Keratinocyte (primary cell): ENCODE measurements at regions not wholly inside any gene's neighbourhood (a gene's known extent, or its start where the extent isn't known, plus 50 kb on each side); places are given as distances from the start of the nearest gene placed in this dataset.

Experiments used
- EZH2 ChIP-seq: IDR thresholded peaks from one replicate; pipeline ENCODE4 v1.6.1; 2012; ENCODE audit warnings: inconsistent platforms, mild to moderate bottlenecking, low read length, moderate library complexity
- TF ChIP-seq, protein P1 (sequence below), 3 experiments: IDR thresholded peaks in 1 of 3; conservative IDR thresholded peaks in 1 of 3; optimal IDR thresholded peaks in 1 of 3; 2 replicates in 2 of 3; 3 replicates in 1 of 3; pipeline versions ENCODE3 to v1.5.1; 2011; ENCODE audit warnings: low read length in 3 of 3, mild to moderate bottlenecking in 3 of 3, moderate library complexity in 2 of 3, control low read depth in 1 of 3, inconsistent platforms in 1 of 3; ENCODE audit not compliant: insufficient read depth in 2 of 3; ENCODE audit errors: extremely low read depth in 1 of 3

- TF ChIP-seq, protein P1, sequence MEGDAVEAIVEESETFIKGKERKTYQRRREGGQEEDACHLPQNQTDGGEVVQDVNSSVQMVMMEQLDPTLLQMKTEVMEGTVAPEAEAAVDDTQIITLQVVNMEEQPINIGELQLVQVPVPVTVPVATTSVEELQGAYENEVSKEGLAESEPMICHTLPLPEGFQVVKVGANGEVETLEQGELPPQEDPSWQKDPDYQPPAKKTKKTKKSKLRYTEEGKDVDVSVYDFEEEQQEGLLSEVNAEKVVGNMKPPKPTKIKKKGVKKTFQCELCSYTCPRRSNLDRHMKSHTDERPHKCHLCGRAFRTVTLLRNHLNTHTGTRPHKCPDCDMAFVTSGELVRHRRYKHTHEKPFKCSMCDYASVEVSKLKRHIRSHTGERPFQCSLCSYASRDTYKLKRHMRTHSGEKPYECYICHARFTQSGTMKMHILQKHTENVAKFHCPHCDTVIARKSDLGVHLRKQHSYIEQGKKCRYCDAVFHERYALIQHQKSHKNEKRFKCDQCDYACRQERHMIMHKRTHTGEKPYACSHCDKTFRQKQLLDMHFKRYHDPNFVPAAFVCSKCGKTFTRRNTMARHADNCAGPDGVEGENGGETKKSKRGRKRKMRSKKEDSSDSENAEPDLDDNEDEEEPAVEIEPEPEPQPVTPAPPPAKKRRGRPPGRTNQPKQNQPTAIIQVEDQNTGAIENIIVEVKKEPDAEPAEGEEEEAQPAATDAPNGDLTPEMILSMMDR (optimal IDR thresholded peaks at IDR 0.05 in 1 of 3, IDR thresholded peaks at IDR 0.05 in 1 of 3, conservative IDR thresholded peaks at IDR 0.05 in 1 of 3; ENCODE audit: extremely low read depth in 1 of 3, insufficient read depth in 2 of 3, low read length in 3 of 3): no peak
- TF ChIP-seq EZH2: no peak
Measured at GRCh38 chr4:72827968-72828367, 241.5 kb downstream of the COX18 start.
